Astrocyte of the spinal cord (primary cell): ENCODE measurements at regions not wholly inside any gene's neighbourhood (a gene's known extent, or its start where the extent isn't known, plus 50 kb on each side); places are given as distances from the start of the nearest gene placed in this dataset.

Experiments
- DNase-seq: peaks from one replicate; pipeline ENCODE4 v3.0.0; 2011; ENCODE audit warnings: low read depth, low spot score
- H3K4me3 ChIP-seq: 2 replicates; pipeline ENCODE4 v1.5.1; 2011; ENCODE audit warnings: low read depth, mild to moderate bottlenecking, low read length, moderate library complexity
- CTCF ChIP-seq: IDR thresholded peaks from 2 replicates; pipeline ENCODE4 v1.5.1; 2012; ENCODE audit warnings: low read depth, mild to moderate bottlenecking, low read length, inconsistent platforms
- in situ Hi-C: cut with HindIII; loops from 2 replicates; pipeline ENCODE4 v1.10.0; 2017; ENCODE audit warnings: low sequenced_read_pairs

GRCh38 chr10:128813574-128813973, 653.5 kb upstream of the MGMT start:
- no peak for TF ChIP-seq CTCF
- in situ Hi-C loops, result no loop called here

GRCh38 chr10:128814024-128814423, 653.0 kb upstream of the MGMT start:
- no peak for DNase-seq
- no peak overlapping the region for H3K4me3 ChIP-seq
- in situ Hi-C loops, result no loop called here
- no peak for TF ChIP-seq CTCF

More at GRCh38 chr10:128813574-128813973, 653.5 kb upstream of the MGMT start:
- no peak overlapping the region for H3K4me3 ChIP-seq
- no peak for DNase-seq

- in situ Hi-C loops, result no loop called here
- TF ChIP-seq CTCF, result no peak
- no peak overlapping the region for H3K4me3 ChIP-seq
- DNase-seq, result no peak
Observed at GRCh38 chr10:128814782-128815181, 652.3 kb upstream of the MGMT start.

DNA sequence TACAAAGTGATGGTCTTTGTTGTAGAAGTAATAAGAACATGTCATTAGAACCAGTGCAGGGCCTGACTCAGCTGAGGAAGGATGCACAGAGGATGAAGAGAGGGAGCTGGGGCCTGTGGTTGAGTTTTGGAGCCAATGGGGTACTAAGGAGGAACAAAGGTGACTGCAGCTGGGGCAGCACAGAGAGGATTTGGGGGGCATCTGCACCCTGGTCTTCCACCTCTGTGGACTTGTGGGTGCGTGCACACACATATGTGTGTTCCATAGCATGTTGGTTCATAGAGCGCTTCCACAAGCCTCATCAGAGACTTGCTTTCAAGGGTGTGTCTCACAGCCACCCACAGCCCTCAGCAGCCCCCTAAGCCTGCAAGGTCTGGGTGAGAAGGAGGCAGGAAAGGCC, 650.3 kb upstream of the MGMT start:
- no peak overlapping the region for H3K4me3 ChIP-seq
- no peak for DNase-seq
- TF ChIP-seq CTCF, result no peak
- in situ Hi-C loops, result no loop called here

- TF ChIP-seq CTCF, result no peak
- H3K4me3 ChIP-seq, result no peak overlapping the region
- in situ Hi-C loops, result no loop called here
- no peak for DNase-seq
Observed at GRCh38 chr10:128817636-128818035, 649.4 kb upstream of the MGMT start.

DNA sequence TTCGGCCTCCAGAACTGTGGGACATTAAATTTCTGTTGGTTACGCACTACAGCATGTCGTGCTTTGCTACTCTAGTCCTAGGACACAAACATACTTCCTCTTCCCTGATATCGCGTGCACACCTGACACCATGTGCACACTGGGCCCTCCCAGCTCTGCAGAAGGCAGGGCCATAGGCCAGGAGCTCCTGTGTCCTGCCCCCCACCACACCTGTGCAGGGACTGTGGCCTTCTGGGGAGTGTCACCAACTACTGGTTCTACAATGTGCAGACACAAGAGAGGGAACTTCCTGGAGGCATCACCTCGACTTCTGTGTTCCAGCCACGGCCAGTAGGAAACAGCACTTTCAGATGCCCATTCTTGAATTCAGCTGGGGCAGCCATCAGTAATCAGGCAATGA, 646.4 kb upstream of the MGMT start:
- TF ChIP-seq CTCF, result no peak
- no peak for DNase-seq
- no peak overlapping the region for H3K4me3 ChIP-seq
- in situ Hi-C loops, result no loop called here

DNA sequence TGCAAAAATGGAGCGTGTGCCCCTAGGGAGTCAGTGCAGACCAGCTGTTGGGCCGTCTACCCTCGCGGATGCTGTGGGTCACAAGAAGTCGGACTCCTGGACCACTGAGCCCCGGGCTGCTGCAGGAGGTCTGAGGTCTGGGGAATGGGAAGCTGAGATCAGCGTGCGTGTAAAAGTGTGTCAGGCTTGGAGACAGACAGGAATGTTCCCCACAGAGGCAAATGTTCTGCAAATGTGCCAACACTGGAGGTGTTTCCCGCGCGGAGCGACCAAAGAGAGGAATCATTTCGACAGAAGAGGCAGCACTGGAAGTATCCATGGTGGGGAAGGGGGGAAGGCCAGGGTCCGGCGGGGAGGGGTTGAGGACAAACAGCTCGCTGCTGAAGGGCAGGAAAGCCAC, 643.8 kb upstream of the MGMT start:
- no peak overlapping the region for H3K4me3 ChIP-seq
- in situ Hi-C loops, result no loop called here
- DNase-seq, result no peak
- no peak for TF ChIP-seq CTCF
